IMR-90 (cell line): ENCODE measurements at regions not wholly inside any gene's neighbourhood (a gene's known extent, or its start where the extent isn't known, plus 50 kb on each side); places are given as distances from the start of the nearest gene placed in this dataset.
A peak's percentile ranks its signal among the peaks of the same experiment; 100 is the strongest.

ENCODE experiments used
- ATAC-seq: fragments of 200-7000 bp; cut with Tn5 transposase; 2 replicates; pipeline ENCODE4 v1.9.1; 2020; ENCODE audit warnings: low read depth, mild to moderate bottlenecking, moderate library complexity
- BruUV-seq: library from RNA; stranded (reverse); fragments of 400-500 nt; replicated peaks from 2 replicates; lab custom pipeline; 2021; lab: Mats Ljungman, UMichigan
- CTCF ChIA-PET: fragments of 300-600 bp; formaldehyde crosslinking; extraction: SDS; loops from one replicate; lab custom pipeline; 2021; ENCODE audit warnings: antibody characterized with exemption; lab: Yijun Ruan, JAX
- POLR2A ChIA-PET: fragments of 300-600 bp; sonication (Branson Sonifier 250); formaldehyde crosslinking; loops from one replicate; lab custom pipeline; 2022; ENCODE audit warnings: antibody characterized with exemption; ENCODE audit not compliant: unreplicated experiment; lab: Charles Lee
- DNase-seq: peaks from one replicate; pipeline ENCODE4 v3.0.0; 2013
- H2AFZ ChIP-seq: replicated peaks from 2 replicates; pipeline ENCODE3; 2013; ENCODE audit warnings: low read length, mild to moderate bottlenecking; ENCODE audit not compliant: poor library complexity
- H2AK5ac ChIP-seq: 2 replicates; pipeline ENCODE4 v1.6.1; 2013; ENCODE audit warnings: low read depth, low read length, inconsistent platforms
- H2AK9ac ChIP-seq: replicated peaks from 2 replicates; pipeline ENCODE3; 2013; ENCODE audit warnings: mild to moderate bottlenecking, low read depth, low read length, moderate library complexity; ENCODE audit not compliant: poor library complexity
- H2BK120ac ChIP-seq: 2 replicates; pipeline ENCODE4 v1.6.1; 2013; ENCODE audit warnings: low read depth, low read length, inconsistent platforms
- H2BK15ac ChIP-seq: 3 replicates; pipeline ENCODE4 v1.6.1; 2013; ENCODE audit warnings: low read depth, low read length, inconsistent platforms
- H2BK20ac ChIP-seq: 2 replicates; pipeline ENCODE4 v1.6.1; 2013; ENCODE audit warnings: low read depth, mild to moderate bottlenecking, inconsistent platforms, low read length, moderate library complexity
- H2BK5ac ChIP-seq: 2 replicates; pipeline ENCODE4 v1.6.1; 2013; ENCODE audit warnings: mild to moderate bottlenecking, low read depth, low read length, inconsistent platforms; ENCODE audit not compliant: poor library complexity, severe bottlenecking
- H3K14ac ChIP-seq: replicated peaks from 2 replicates; pipeline ENCODE4 v1.6.1; 2013; ENCODE audit warnings: low read depth, low read length, inconsistent platforms
- H3K18ac ChIP-seq: 2 replicates; pipeline ENCODE4 v1.6.1; 2013; ENCODE audit warnings: low read depth, low read length, control low read depth
- H3K23ac ChIP-seq: 2 replicates; pipeline ENCODE4 v1.6.1; 2013; ENCODE audit warnings: low read depth, low read length, inconsistent platforms
- H3K27ac ChIP-seq: 2 replicates; pipeline ENCODE4 v1.5.1; 2013; ENCODE audit warnings: mild to moderate bottlenecking, control low read depth, low read length; ENCODE audit not compliant: insufficient read depth
- H3K27me3 ChIP-seq: 2 replicates; pipeline ENCODE4 v1.6.1; 2013; ENCODE audit warnings: low read length; ENCODE audit not compliant: control insufficient read depth, insufficient read depth
- H3K36me3 ChIP-seq: 2 replicates; pipeline ENCODE4 v1.6.1; 2013; ENCODE audit warnings: low read length, mixed read lengths; ENCODE audit not compliant: control insufficient read depth, insufficient read depth
- H3K4ac ChIP-seq: 2 replicates; pipeline ENCODE4 v1.6.1; 2013; ENCODE audit warnings: low read depth, low read length, inconsistent platforms
- H3K4me1 ChIP-seq: 2 replicates; pipeline ENCODE4 v1.6.1; 2013; ENCODE audit warnings: low read length, mixed read lengths; ENCODE audit not compliant: control insufficient read depth, insufficient read depth
- H3K4me2 ChIP-seq: 2 replicates; pipeline ENCODE4 v1.6.1; 2013; ENCODE audit warnings: low read depth, mild to moderate bottlenecking, control low read depth, low read length, moderate library complexity
- H3K4me3 ChIP-seq: 2 replicates; pipeline ENCODE4 v1.5.1; 2013; ENCODE audit warnings: low read depth, mild to moderate bottlenecking, control low read depth, low read length, moderate library complexity; ENCODE audit not compliant: insufficient read depth
- H3K56ac ChIP-seq: 2 replicates; pipeline ENCODE4 v1.6.1; 2013; ENCODE audit warnings: low read length, inconsistent platforms; ENCODE audit not compliant: insufficient read depth; ENCODE audit errors: extremely low read depth
- H3K79me1 ChIP-seq, 2 experiments: 2 replicates each; pipeline ENCODE4 v1.6.1; 2013; ENCODE audit warnings: low read length in 2 of 2, inconsistent platforms in 1 of 2, low read depth in 1 of 2
- H3K9ac ChIP-seq: 2 replicates; pipeline ENCODE4 v1.6.1; 2013; ENCODE audit warnings: low read depth, low read length, control low read depth
- H3K9me1 ChIP-seq: 2 replicates; pipeline ENCODE4 v1.6.1; 2013; ENCODE audit warnings: low read length, inconsistent platforms; ENCODE audit not compliant: insufficient read depth
- H3K9me3 ChIP-seq: 2 replicates; pipeline ENCODE4 v1.6.1; 2013; ENCODE audit warnings: low read length; ENCODE audit not compliant: control insufficient read depth, insufficient read depth
- H4K20me1 ChIP-seq: 2 replicates; pipeline ENCODE4 v1.6.1; 2013; ENCODE audit warnings: low read length, inconsistent platforms; ENCODE audit not compliant: insufficient read depth
- H4K5ac ChIP-seq: 2 replicates; pipeline ENCODE4 v1.6.1; 2013; ENCODE audit warnings: mild to moderate bottlenecking, low read depth, low read length, control low read depth
- H4K8ac ChIP-seq, 2 experiments: 2 replicates each; pipeline ENCODE4 v1.6.1; 2013; ENCODE audit warnings: low read depth in 2 of 2, low read length in 2 of 2, control low read depth in 1 of 2, inconsistent platforms in 1 of 2
- H4K91ac ChIP-seq: 2 replicates; pipeline ENCODE4 v1.6.1; 2013; ENCODE audit warnings: low read depth, low read length, inconsistent platforms; ENCODE audit not compliant: insufficient read depth
- BHLHE40 ChIP-seq: fragments of 150-350 bp; IDR thresholded peaks from 2 replicates; pipeline ENCODE4 v1.6.1; 2016; ENCODE audit warnings: mild to moderate bottlenecking, low read depth, low read length
- CHD1 ChIP-seq: IDR thresholded peaks from 2 replicates; pipeline ENCODE4 v1.6.1; 2012; ENCODE audit warnings: low read depth, low read length, improper control_type of control experiment
- FOS ChIP-seq: fragments of 150-350 bp; IDR thresholded peaks from 2 replicates; pipeline ENCODE4 v1.6.1; 2016; ENCODE audit warnings: low read depth, low read length
- MAFK ChIP-seq: IDR thresholded peaks from 2 replicates; pipeline ENCODE4 v1.6.1; 2012; ENCODE audit warnings: low read depth, low read length, improper control_type of control experiment
- MAZ ChIP-seq: IDR thresholded peaks from 2 replicates; pipeline ENCODE4 v1.6.1; 2012; ENCODE audit warnings: low read depth, mild to moderate bottlenecking, low read length, improper control_type of control experiment, moderate library complexity, borderline replicate concordance
- MXI1 ChIP-seq: IDR thresholded peaks from 2 replicates; pipeline ENCODE4 v1.6.1; 2012; ENCODE audit warnings: low read depth, mild to moderate bottlenecking, low read length, moderate library complexity, borderline replicate concordance
- NFE2L2 ChIP-seq: fragments of 150-350 bp; IDR thresholded peaks from 2 replicates; pipeline ENCODE4 v1.6.1; 2016; ENCODE audit warnings: low read depth, mild to moderate bottlenecking, low read length
- POLR2A ChIP-seq: IDR thresholded peaks from 2 replicates; pipeline ENCODE4 v1.6.1; 2012; ENCODE audit warnings: mild to moderate bottlenecking, low read depth, low read length
- RCOR1 ChIP-seq: IDR thresholded peaks from 2 replicates; pipeline ENCODE4 v1.6.1; 2012; ENCODE audit warnings: mild to moderate bottlenecking, low read length, improper control_type of control experiment; ENCODE audit not compliant: insufficient replicate concordance
- RFX5 ChIP-seq: IDR thresholded peaks from 2 replicates; pipeline ENCODE4 v1.8.0; 2012; ENCODE audit warnings: low read depth, mild to moderate bottlenecking, low read length, moderate library complexity
- SMC3 ChIP-seq: fragments of 150-350 bp; IDR thresholded peaks from 2 replicates; pipeline ENCODE4 v1.6.1; 2016; ENCODE audit warnings: low read depth, mild to moderate bottlenecking, antibody characterized with exemption, low read length, moderate library complexity
- WGBS, 2 experiments: methylation state at CpG; one replicate each; pipeline versions ENCODE4 v1.1.5 to v1.1.7; 2013; ENCODE audit warnings: missing lambda C conversion rate in 2 of 2; ENCODE audit not compliant: insufficient read length in 1 of 2; ENCODE audit errors: extremely low coverage in 2 of 2; 5-methylcytosine and 5-hydroxymethylcytosine counted together
- dilution Hi-C: fragments of 300-500 bp; cut with HindIII; formaldehyde crosslinking; loops from one replicate; pipeline ENCODE4 v1.14.3; 2018; ENCODE audit warnings: low sequenced_read_pairs; ENCODE audit not compliant: unreplicated experiment
- in situ Hi-C: fragments of 300-500 bp; cut with MboI; formaldehyde crosslinking; loops from 3 replicates; pipeline ENCODE4 v1.14.3; 2019; ENCODE audit warnings: low sequenced_read_pairs, inconsistent platforms, mixed read lengths
- intact Hi-C: fragments of 100-400 bp; cut with micrococcal nuclease; formaldehyde crosslinking; loops from 2 replicates; pipeline ENCODE4 v1.10.0; 2022
- TF ChIP-seq, protein P1 (sequence below): fragments of 150-350 bp; IDR thresholded peaks from 2 replicates; pipeline ENCODE4 v1.6.1; 2017; ENCODE audit warnings: mild to moderate bottlenecking, antibody characterized with exemption, low read length, low read depth
- TF ChIP-seq, protein P2 (sequence below): conservative IDR thresholded peaks from 2 replicates; pipeline ENCODE4 v1.5.1; 2012; ENCODE audit warnings: mild to moderate bottlenecking, low read depth, low read length, improper control_type of control experiment

DNA sequence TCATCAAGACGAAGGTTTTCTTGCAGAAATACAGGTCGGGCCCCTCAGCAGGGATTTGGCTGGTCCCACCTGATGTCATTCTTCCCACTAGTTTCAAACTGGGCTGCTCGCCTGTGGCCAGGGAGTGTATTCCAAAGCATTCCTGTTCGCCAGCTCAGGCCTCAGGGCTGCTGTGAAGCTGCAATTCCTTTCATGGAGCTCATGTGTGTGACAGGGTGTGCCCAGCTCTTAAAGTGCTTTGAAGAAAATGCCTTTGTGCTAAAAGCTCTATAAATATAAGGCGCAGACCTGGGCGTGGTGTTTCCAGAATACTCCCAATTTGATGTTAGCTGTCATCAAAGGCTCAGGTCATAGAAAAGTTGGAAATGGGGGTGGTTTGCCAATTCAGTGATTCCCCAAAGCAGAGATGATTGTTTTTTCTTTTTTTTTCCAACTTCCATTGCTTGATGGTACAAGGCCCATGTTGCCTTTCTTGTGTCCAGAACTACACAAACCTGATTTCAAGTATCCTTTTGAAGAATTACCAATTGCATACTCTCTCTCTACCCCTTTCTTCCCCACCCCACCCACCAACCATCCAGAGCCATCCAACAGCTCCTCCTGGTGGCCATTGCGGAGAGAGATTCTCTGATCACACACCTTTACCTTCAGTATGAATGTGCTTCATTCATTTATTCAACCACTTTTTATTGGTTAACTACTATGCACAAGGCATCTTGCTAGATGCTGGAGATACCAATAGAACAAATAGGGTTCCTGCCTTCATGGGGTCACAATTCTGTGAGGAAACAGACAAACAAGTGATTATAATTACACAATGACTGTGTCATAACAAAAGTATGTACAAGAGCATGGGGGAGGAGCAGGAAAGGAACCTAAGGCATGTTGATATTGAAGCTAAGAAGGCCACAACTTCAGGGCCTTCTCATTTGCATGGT lies 297.3 kb upstream of the LYZL1 start:
- Histone ChIP-seq H2AK5ac (peak overlapping the region; percentile 79), H2BK120ac (peak overlapping the region; percentile 81), H4K20me1 (no peaks in the 10 kb centered on the region), H2BK5ac (peak overlapping the region; percentile 55), H4K8ac (peak overlapping the region; percentile 10 to 79; a peak in 3 of 4 replicates), H3K23ac (peak overlapping the region; percentile 6; the same call in 1 of the 2 replicates), H3K56ac (no peak overlapping the region), H2BK15ac (peak overlapping the region; percentile 83; the same call in 2 of the 3 replicates), H3K36me3 (no peaks in the 10 kb centered on the region), H2BK20ac (peak overlapping the region; percentile 84), H2AFZ (no peak overlapping the region), H3K27me3 (no peaks in the 10 kb centered on the region), H3K4ac (peak overlapping the region; percentile 70), H3K27ac (no peak overlapping the region; the same call in 1 of the 2 replicates), H4K5ac (peak overlapping the region; percentile 12; the same call in 1 of the 2 replicates), H3K18ac (peak overlapping the region; percentile 15; the same call in 1 of the 2 replicates), H3K4me1 (peaks cover 4% of the 10 kb centered on the region), H2AK9ac (peak overlapping the region; percentile 2), H3K9me1 (peaks cover 7% of the 10 kb centered on the region), H3K4me3 (no peak overlapping the region), H4K91ac (peak overlapping the region; percentile 57), H3K4me2 (peak overlapping the region; percentile 11; the same call in 1 of the 2 replicates), H3K79me1 (no peaks in the 10 kb centered on the region), H3K9ac (no peak overlapping the region), H3K9me3 (no peaks in the 10 kb centered on the region), H3K14ac (0 out of 2 replicates have a peak overlapping the region, but pooled peaks have one; percentile 0)
- ATAC-seq (peak; percentile 93), DNase-seq (peak; percentile 78)
- WGBS, 2 experiments: 93% methylated on average over 4 of the region's 7 CpGs; no CpG with 5 or more reads in 1 of the 2 experiments
- dilution Hi-C loops: no loop called here
- ChIA-PET CTCF (interaction anchor here (0.6 to 2.5 kb wide), 6 partner anchors 141 to 328 kb away, joined by 3 to 13 read pairs (median 3); no protein-coding TSS in a partner anchor), POLR2A (no interaction called here)
- no TSS peak for BruUV-seq
- in situ Hi-C loops: loop anchor here (10.0 kb wide), 1 partner anchor 313 kb away; no protein-coding TSS in a partner anchor
- intact Hi-C loops: loop anchor here (1.0 to 5.0 kb wide), 6 partner anchors 141 to 327 kb away; partner anchors contain the start of gene BAMBI
- TF ChIP-seq RCOR1 (no peak), SMC3 (peak; percentile 86), MAFK (no peak), CHD1 (0 out of 2 replicates have a peak, but pooled peaks have one; percentile 71), MXI1 (no peak), RFX5 (no peak), FOS (no peak), NFE2L2 (no peak), BHLHE40 (no peak; the same call in 1 of the 2 replicates), MAZ (no peak), POLR2A (no peak)
- TF ChIP-seq, protein P1, sequence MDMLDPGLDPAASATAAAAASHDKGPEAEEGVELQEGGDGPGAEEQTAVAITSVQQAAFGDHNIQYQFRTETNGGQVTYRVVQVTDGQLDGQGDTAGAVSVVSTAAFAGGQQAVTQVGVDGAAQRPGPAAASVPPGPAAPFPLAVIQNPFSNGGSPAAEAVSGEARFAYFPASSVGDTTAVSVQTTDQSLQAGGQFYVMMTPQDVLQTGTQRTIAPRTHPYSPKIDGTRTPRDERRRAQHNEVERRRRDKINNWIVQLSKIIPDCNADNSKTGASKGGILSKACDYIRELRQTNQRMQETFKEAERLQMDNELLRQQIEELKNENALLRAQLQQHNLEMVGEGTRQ: no peak
- TF ChIP-seq, protein P2, sequence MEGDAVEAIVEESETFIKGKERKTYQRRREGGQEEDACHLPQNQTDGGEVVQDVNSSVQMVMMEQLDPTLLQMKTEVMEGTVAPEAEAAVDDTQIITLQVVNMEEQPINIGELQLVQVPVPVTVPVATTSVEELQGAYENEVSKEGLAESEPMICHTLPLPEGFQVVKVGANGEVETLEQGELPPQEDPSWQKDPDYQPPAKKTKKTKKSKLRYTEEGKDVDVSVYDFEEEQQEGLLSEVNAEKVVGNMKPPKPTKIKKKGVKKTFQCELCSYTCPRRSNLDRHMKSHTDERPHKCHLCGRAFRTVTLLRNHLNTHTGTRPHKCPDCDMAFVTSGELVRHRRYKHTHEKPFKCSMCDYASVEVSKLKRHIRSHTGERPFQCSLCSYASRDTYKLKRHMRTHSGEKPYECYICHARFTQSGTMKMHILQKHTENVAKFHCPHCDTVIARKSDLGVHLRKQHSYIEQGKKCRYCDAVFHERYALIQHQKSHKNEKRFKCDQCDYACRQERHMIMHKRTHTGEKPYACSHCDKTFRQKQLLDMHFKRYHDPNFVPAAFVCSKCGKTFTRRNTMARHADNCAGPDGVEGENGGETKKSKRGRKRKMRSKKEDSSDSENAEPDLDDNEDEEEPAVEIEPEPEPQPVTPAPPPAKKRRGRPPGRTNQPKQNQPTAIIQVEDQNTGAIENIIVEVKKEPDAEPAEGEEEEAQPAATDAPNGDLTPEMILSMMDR: peak; percentile 70
